ENCODE measurements at regions not wholly inside any gene's neighbourhood (a gene's known extent, or its start where the extent isn't known, plus 50 kb on each side); places are given as distances from the start of the nearest gene placed in this dataset.

DNA sequence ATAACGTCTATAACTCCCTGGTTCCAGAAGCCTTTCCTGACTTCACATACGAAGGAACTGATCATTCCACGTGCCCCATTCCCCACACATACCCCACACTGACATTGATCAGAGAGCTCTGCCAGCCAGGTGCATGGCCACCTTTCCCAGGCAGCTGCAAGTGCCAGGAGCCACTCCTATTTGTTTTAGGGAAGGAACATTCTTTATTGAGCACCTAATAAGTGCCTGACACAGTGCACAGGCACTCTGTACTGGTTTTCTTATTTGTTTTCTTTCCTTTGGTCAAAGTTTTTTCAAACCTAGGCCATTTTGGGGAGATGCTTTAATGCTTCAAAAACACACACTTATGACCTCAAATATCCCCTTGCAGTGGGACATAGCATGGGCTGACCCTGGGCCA is 50.0 kb downstream of the PITPNM2 start:
- no peak for DNase-seq

DNA sequence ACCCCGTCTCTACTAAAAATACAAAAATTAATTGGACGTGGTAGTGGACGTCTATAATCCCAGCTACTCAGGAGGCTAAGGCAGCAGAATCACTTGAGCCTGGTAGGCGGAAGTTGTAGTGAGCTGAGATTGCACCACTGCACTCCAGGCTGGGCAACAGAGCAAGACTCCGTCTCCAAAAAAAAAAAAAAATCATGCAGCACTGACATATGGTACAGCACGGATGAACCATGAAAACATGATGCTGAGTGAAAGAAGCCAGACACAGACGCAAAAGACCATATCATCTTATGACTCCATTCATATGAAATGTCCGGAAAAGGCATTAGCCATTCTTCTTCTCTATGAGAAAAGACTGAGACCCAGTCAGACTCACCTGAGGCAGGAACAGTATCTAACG is 50.4 kb downstream of the PITPNM2 start:
- no peak for DNase-seq

DNA sequence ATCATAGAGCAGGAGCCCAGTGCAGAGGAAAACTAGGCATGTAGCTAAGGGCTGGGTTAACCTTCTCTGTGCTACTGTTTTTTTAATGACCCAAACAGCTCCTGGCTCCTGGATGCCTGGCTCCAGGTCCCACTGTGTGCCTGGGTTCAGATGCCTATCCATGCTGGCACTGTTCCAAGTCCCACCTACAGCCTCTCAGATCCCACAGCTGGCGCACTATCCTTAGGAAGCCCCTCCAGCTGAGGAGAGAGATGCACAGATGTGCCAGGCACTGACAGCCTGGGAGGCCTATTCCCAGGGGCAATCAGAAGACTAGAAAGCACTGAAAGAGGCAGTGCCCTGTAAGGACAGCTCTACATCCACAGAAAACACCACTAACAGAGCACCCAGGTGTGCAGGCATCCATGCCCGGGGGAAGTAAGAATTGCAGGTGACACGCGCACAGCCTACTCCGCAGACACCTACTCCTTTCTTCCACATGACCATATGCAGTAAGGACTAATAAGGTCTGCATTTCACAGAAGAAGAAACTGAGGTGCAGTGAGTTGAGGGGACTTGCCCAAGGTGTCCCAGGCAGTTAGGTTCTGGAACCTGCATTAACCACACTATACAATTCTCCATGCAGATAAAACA is 51.2 kb downstream of the PITPNM2 start:
- DNase-seq, result no peak

DNA sequence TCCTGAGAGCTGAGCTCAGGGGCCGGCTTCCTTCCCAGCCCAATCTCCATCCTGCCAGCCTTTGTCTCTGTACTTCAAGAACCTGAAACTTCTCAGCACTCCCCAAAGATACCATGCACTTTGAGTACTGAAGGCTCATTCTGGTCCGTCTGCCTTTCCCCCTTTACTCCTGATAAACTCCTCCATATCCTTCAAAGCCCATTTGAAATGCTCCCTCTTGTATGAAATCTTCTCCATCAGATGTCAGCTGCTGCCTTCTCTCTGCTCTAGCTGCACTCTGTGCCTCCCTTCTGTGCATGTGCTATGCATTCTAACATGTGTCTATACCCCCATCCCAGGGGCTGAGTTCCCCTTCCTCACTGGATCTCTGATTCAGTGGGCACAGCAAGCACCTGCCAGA is 52.1 kb downstream of the PITPNM2 start:
- DNase-seq, result no peak

DNA sequence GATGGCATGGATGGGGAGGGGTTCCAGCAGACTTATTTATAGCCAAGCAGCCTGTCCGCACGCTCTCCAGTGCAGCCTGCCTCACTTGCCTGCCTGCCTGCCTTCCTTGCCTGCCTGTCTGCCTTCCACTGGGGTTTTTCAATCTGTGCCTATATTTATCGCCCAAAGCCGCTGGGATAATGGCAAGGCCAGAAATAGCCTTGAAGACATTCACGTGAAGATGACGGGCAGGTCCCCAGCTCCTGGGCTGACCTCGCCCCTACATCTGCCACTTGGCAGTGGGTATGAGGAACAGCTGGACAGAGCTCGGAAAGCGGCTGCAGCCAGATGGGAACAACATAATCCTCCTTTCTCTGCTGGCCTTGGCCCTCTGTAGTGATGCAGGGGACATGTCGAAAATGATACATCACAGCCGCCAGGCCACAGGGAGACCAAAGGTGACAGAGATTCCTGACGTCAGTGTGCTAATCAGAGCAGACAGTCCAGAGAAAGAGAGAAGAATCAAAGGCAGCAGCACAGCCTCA is 53.3 kb downstream of the PITPNM2 start:
- no peak for DNase-seq

DNA sequence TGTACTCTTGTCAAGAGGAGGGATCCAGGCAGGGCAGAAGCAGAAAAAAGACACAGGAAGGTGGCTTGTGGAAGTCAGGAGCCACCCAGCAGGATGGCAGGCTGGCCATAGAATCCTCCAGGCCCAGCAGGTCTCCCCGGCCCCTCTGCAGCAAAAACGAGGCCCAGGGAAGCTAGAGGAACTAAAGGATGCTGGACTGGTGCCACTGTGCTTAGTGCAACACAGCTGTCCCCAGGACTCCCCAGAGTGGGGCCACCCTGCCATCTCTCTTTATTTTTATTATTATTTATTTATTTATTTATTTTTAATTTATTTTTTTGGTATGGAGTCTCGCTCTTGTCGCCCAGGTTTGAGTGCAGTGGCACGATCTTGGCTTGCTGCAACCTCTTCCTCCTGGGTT is 54.1 kb downstream of the PITPNM2 start:
- DNase-seq, result no peak

DNA sequence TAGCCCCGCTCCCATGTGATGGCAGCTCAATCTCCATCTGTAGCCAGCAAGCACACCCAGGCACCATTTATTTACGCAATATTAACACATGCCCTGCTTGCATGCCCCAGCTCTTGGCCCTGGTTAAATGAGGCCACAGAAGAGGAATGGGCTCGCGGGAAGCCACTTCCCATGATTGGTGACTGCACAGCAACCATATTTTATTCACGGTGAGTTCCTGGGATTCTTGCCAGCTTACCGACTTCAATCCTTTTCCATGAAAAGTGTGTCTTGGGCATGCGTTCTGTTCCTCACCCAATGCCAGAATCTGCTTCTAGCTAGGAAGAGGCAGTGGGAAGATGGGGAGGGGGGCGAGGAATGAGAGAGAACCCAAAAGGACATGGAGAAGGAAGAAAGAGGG is 54.7 kb downstream of the PITPNM2 start:
- no peak for DNase-seq

DNA sequence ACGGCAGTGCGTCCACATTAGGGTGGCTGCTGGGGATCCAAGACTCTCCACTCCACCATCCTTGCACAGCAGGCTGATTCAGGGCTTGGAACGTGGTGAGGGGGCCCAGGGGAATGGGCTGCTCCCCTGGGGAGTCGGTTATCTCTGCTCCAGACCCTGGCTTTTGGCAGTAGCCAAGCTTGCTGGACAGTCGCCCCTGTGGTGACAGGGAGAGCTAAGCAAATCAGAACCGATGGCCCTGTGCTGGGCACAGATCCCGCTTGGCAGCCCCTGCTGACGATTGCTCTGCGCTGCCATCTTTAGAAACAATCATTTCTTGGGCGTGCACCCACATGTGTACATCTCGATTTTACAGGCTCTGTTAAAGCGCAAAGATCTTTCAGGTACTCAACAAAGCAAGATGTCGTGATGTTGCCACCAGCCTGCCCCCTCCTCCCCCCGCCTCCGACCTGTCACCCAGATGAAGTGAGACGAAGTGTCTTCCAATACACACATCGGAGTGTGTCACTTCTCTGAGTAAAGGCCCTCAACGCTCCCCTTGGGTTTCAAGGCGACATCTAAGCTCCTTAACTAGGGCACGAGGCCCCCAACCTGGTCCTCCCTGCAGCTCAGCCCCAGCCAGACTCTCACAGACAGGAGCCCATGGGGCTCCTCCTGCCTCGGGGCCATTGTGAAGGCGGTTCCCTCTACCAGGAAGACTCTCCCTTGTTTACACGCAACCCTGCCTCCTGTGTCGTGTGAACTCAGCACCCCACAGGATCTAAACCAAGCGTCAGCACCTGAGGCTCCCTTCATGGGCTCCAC is 55.6 kb downstream of the PITPNM2 start:
- DNase-seq, result no peak

DNA sequence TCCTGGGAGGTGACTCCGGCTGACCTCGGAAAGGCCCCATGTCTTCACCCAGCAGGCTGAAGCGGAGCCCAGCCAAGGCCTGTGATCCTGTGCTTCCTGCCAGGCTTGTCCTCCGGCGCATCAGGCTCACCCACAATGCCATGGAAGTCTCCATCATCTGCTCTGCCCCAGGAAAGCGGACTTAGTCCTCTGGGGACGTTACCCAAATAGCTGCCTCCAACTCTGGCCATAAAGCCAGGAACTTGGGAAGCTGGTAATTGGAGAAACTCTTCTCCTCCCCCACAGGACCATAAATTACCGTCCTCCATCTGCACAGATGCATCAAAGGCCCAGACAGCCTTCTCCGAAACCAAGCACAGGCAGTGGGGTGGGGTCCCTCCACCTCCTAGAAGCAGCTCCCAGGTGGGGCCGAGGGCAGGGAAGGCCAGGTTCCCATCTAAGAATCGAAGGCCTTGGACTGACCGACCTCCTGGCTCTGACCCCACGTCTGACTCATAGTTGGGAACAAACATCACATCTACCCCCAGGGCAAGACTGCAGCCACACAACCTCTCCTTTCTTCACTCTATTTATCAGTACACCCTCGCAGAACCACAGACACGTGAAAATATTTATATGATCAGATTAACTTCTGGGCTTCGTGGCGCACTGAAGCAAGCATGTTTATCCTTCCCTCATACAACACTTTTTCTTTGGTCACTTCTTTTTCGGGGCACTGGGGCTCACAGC is 56.4 kb downstream of the PITPNM2 start:
- DNase-seq, result no peak

DNA sequence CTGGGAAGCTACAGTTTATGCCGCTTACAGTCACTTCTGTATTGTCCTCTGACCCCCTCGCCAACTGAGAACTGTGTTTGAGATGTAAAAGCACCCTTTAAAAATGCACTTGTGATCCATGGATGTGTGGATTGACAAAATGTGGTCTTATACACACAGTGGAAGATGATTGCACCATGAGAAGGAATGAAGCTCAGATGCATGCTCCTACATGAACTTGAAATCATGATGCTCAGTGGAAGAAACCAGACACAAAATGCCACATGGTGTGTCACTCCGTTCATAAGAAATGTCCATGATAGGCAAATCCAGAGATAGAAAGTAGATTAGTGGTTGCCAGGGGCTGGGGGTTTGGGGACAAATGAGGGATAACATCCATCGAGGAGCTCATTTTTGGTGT is 58.0 kb downstream of the PITPNM2 start:
- no peak for DNase-seq

DNA sequence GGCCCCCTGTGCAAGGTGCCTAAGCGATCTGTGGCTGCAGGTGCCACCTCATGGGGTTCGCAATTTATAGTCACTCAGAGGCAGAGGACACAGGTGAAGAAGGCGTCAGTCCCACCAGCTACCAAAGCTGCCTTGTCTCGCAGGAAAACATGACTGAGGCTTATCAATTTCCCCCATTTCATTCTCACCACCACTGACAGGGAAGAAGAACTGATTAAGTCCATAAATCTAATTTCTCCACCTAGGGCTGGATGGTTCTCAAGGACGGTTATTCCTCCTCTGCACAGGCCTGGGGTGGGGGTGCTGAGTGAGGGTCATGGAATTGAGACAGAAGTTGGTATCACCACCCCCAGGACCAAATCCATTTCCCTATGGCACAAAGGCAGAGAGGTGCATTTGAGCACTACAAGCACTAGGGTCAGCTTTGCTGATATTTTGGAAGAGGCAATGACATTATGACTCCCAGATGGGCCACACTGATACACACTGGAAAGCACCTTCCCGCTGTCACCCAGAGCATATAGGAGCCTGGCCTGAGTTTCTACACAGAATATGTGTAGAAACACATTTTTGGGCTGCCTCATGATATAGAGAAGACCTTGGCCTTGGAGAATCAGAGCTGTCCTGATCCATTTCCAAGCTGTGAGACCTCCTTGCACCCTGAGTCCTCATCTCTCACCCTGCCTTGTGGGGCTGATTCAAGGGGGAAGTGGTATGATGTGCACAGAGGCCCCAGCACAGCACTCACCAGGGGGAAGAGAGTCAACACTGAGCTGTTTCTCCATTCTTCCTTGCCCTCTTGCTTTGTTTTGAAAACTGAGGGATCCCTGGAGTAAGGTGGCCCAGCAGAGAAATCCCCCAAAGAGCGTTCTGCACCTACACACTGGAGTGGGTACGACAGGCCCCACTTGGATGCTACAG is 59.4 kb downstream of the PITPNM2 start:
- no peak for DNase-seq

DNA sequence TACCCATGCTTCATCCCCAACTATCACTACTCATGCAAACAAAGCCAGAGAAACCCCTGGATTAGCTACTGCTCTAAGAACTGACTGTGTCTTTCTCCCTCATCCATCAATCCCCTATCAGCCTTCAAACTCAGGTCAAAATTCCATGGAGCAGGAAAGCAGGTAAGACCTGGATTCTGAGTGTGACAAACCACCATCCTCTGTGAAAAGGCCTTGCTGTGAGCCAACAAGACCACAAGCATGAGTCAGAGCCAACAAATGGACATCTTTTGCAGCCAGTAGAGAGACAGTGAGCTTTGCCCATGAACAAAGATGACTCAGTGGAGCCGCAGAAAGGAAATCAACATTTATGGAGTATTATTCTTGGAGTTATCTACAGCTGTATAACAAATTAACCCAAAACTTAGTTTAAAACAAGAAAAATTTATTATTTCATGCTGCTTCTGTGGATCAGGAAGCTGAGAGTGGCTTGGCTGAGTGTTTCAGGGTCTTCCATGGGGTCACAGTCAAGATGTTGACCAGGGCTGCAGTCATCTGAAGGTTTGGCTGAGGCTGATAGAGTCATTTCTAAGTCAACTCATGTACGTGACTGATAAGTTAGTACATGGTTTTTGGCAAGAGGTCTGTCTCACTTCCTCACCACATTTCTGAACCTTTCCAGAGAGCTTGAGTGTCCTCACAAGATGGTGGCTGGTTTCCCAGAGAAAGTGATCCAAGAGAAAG is 61.1 kb downstream of the PITPNM2 start:
- DNase-seq, result no peak

DNA sequence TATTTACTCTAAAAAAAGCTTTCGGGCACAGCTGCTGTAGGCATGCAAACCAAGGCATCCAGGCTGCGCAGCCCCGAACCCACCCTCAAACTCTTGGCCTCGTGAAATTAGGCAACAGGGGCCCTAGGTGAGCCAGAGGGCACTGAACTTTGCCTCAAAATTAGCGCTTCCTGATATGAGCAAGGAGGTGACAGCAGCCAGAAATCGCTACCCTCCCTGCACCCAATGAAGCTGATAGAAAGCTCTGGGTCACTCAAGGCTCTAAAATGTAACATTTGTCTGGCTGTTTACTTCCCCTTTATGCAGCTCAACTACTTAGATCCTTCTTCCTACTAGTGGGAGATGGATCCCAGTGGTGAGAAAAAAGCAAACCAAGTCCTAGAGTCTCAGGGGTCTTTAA is 61.8 kb downstream of the PITPNM2 start:
- DNase-seq, result no peak

DNA sequence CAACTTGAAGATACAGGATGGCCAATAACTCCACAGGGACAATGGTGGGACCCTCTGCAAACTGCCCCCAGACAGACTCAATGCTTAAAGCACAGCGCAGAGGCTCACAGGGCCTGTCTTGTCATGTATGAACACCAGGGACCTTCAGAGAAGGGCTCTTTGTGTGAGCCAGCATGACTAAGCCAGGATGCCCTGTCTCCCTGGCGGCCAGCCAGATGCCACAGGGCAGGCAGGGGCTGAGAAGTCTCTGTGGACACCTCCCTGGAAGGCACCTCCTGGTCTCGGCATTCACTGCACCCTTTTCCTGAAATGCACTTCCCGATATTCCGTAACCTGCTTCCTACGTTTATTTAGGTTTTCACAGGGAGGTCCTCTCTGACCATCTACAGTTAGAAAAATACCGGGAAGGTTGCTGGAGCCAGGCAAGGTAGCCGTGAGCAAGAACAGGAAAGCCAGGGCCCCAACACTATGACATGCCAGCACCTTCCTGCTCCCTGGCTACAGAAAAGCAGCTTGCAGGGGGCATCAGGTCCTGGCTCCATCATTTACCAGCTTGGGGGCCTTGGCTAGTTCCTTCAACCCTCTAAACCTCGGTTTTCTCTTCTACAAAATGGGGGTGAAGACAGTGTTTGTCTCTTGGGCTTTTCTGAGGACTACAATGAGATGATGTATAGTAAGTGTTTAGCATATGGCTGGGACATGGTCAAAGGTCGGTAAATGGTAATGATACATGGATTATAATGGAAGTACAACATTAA is 65.0 kb downstream of the PITPNM2 start:
- peak; percentile 71 to 85 for DNase-seq

DNA sequence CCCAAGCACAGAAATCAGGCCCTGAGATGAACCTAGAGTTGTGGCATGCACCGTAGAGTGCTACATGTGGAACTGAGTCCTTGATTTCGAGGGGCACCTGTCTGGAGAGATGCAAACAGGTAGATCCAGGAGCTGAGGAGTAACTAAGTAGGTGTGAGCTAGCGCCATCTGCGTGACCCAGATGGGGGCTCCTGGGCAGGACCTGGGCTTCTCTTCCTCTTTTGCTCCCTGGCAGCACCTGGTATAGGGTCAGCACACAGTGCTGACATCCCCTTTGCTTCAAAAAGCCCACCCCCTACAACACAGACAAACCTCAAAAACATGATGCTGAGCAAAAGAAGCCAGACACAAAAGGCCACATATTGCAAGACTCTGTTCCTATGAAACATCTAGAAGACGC is 65.8 kb downstream of the PITPNM2 start:
- peak in 1 of 2 experiments; percentile 30 for DNase-seq

DNA sequence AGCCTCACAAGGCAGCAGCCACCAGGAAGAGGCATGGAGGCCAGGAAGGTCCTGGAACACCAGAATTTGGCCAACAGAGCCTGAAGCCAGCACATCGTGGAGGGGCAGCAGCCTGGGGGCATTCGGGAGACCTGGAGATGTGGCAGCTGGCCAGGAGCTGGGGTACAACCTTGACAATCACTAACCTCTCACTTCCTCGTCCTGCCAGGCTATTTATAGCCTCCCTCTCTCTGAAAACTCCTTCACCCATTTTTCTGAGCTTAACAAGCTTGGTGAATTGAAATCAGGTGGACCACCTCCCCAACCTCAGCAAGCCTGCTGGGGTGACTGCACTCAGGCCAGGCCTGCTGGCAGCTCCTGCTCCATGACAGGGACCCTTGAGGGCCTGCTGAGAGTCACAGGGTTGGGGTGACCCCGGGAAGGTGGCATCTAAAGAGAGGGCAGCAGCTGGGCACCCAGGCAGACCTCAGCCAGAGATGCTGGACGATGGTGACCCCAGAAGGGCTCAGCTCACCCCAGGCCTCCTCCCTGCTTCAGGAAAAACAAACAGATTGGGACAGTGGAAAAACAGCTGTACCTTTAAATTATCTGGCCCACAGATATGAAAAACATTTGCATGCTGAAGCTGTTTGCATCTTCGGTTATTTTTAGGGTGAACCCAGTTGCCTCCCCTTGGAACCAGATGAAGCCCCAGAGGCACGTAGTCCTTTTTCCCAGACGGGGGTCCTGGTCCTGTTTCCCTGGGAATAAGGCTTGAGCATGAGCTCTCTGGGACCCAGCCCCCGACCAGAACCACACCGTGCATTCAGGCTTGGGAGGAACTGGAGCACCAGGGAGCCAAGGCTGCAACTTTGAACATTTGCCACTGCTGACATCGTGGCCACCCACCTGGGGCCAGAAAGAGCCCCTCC is 67.0 kb downstream of the PITPNM2 start:
- peak in 1 of 2 experiments; percentile 56 for DNase-seq

DNA sequence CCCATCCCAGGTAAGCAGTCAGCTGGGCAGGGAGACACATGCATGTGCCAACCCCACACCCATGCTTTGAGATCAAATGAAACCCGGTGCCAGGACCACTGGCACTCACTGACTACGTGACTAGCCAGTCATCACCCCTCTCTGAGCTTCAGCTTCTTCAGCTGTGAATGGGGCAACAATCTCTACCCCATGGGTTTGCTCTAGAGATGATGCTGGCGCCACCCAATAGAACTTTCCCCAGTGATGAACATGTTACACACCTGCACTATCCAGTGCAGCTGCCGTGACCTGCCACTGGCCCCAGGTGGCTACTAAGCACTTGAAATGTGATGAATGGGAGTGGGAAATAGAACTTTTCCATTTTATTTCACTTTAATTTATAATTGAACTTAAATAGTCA is 70.3 kb downstream of the PITPNM2 start:
- no peak for DNase-seq

DNA sequence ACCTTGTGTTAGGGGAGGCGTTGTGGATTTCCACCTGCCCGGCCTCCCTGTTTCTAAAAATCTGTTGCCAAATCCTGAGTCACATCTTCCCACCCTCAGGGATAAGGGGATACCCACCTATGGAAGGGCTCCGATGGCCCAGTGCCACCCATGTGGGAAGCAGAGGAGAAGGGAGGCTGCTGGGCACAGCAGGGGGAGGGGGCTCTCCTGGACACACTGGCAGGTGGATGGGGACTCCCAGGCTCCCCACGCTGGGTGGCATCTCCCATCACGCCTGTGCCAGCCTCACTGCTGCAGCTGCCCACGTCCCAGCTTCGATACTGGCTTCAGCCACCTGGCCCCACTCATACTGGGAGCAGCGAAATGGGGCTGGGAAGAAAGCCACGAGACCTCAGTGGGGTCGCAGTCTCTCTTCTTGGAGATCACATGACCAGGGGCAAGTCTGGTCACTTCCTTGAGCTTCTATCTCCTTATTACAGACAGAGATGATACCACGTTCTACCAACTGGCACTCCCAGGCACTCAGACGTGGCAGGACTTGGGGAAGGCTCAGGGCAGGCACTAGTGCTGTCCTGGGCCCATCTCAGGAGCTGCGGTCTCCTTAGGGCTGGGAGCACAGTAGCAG is 72.2 kb downstream of the PITPNM2 start:
- DNase-seq, result no peak

DNA sequence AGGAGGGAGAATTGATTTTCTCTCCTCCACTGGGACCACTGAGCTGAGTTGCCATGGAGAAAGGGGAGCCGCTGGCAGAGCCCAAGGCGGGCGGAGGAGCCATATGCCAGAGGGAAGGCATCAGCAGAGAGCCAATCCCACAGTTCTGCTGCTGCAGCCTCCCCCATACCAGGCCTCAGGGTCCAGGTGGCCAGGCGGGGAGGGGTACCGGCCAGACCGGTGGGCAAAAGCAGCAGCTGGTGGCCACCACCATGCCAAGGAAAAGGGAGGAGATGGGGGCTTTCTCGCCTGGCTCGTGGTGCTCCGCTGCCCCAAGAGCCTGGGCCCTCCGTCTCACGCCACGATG is 72.8 kb downstream of the PITPNM2 start:
- no peak for DNase-seq
